ENCODE measurements at regions not wholly inside any gene's neighbourhood (a gene's known extent, or its start where the extent isn't known, plus 50 kb on each side); places are given as distances from the start of the nearest gene placed in this dataset.
"Not testable (repeated sequence)": the region's sequence is repeated elsewhere in the genome, so short reads cannot be mapped to it uniquely, and the experiment has no call there.

DNA sequence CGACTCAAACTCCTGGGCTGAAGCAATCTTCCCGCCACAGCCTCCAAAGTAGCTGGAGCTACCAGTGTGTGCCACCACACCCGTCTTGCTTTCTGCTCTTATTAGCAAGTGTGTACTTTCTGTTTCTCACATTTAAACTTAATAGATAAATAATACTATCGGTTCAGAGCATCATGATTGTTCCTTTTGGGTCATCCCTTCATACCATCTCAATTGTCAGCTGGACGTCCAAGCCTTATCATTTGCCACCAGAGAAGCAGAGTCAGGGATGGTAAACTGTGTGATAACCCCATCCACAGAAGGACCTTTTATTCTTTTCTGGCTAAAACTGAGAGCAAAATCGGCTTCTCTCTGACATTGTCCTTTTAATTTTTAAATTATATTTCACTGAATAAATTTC lies 279.8 kb upstream of the GOT2 start:
- no peak overlapping the region for H3K4me3 ChIP-seq (ENCODE audit: low read depth, low read length)
- DNase-seq (ENCODE audit: low read depth) = no peak
- TF ChIP-seq, protein P1, sequence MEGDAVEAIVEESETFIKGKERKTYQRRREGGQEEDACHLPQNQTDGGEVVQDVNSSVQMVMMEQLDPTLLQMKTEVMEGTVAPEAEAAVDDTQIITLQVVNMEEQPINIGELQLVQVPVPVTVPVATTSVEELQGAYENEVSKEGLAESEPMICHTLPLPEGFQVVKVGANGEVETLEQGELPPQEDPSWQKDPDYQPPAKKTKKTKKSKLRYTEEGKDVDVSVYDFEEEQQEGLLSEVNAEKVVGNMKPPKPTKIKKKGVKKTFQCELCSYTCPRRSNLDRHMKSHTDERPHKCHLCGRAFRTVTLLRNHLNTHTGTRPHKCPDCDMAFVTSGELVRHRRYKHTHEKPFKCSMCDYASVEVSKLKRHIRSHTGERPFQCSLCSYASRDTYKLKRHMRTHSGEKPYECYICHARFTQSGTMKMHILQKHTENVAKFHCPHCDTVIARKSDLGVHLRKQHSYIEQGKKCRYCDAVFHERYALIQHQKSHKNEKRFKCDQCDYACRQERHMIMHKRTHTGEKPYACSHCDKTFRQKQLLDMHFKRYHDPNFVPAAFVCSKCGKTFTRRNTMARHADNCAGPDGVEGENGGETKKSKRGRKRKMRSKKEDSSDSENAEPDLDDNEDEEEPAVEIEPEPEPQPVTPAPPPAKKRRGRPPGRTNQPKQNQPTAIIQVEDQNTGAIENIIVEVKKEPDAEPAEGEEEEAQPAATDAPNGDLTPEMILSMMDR (IDR thresholded peaks at IDR 0.05; ENCODE audit: insufficient read depth, low read depth, low read length) = no peak

- H3K4me3 ChIP-seq (ENCODE audit: low read depth, low read length) = no peak overlapping the region
- no peak for DNase-seq (ENCODE audit: low read depth)
- TF ChIP-seq, protein P1 (IDR thresholded peaks at IDR 0.05; ENCODE audit: insufficient read depth, low read depth, low read length) = no peak
Measured at GRCh38 chr16:58999762-59000161, 265.6 kb upstream of the GOT2 start.

GRCh38 chr16:58992755-58993154 lies 258.6 kb upstream of the GOT2 start:
- not testable (repeated sequence) for H3K4me3 ChIP-seq (ENCODE audit: low read depth, low read length); DNase-seq (ENCODE audit: low read depth)

DNA sequence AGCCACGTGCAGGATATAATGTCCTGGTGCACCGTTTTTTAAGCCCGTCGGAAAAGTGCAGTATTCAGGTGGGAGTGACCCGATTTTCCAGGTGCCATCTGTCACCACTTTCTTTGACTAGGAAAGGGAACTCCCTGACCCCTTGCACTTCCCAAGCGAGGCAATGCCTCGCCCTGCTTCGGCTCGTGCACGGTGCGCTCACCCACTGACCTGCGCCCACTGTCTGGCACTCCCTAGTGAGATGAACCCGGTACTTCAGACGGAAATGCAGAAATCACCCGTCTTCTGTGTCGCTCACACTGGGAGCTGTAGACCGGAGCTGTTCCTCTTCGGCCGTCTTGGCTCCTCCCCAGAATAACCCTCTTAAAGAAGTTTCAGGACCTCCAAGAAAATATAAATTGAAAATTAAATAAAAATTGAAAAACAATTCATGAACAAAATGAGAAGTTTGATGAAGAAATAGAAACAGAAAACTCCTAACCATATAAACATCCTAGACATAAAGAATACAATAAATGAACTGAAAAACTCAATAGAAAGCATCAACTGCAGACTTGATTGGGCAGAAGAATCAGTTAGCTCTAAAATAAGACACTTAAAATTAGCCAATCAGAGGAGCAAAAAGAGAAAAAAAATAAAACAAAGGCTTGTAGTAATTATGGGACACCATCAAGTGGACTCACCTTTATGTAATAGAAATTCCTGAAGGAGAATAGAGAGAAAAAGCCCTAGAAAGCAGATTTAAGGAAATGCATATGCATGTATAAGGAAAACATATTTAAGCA lies 249.3 kb upstream of the GOT2 start:
- not testable (repeated sequence) for H3K4me3 ChIP-seq (ENCODE audit: low read depth, low read length)

GRCh38 chr16:58970775-58971174 lies 236.7 kb upstream of the GOT2 start:
- no peak for DNase-seq (ENCODE audit: low read depth)
- TF ChIP-seq, protein P1 (IDR thresholded peaks at IDR 0.05; ENCODE audit: insufficient read depth, low read depth, low read length) = no peak
- H3K4me3 ChIP-seq (ENCODE audit: low read depth, low read length) = no peak overlapping the region

More for the DNA sequence above, 249.3 kb upstream of the GOT2 start:
- DNase-seq (ENCODE audit: low read depth) = not testable (repeated sequence)

DNA sequence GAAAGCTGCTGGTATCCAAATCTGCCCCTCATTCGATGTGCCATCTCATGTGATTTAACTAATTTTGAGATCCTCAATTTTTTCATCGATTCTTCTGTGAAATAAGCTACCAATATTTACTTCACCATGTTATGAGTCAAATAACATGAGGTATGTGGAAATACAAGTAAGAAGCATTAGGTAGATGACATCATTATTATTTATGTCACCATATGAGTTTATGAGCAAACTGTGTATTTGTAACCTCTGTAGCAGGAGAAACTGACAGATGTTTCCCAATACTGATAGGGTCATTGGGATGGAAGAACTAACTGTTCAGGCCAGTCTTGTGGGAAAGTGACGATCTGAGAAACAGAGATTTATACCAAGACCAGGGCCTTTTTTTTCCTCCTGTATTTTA lies 229.4 kb upstream of the GOT2 start:
- TF ChIP-seq, protein P1 (IDR thresholded peaks at IDR 0.05; ENCODE audit: insufficient read depth, low read depth, low read length) = no peak
- no peak overlapping the region for H3K4me3 ChIP-seq (ENCODE audit: low read depth, low read length)
- DNase-seq (ENCODE audit: low read depth) = no peak

- DNase-seq (ENCODE audit: low read depth) = no peak
- TF ChIP-seq, protein P1 (IDR thresholded peaks at IDR 0.05; ENCODE audit: insufficient read depth, low read depth, low read length) = no peak
- H3K4me3 ChIP-seq (ENCODE audit: low read depth, low read length) = no peak overlapping the region
Measured at GRCh38 chr16:58962811-58963210, 228.7 kb upstream of the GOT2 start.

DNA sequence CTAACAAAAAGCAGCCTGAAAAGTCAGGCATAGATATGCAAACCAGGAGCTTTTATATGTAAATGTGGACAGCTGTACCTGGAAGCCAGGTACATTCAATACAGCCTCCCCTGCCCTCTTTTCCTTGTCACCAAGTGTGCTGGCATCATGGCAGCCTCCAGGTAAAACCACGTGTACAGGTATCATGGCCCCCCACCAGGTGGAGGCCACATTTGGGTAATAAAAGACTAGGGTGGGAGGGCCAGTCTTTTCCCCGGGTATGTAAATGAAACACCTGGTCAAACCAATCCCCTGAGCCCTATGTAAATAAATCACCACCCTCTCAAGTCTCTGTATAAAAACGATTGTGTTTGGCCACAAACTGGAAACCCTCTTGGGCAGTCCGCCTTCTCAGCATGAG lies 226.4 kb upstream of the GOT2 start:
- H3K4me3 ChIP-seq (ENCODE audit: low read depth, low read length) = no peak overlapping the region
- DNase-seq (ENCODE audit: low read depth) = no peak

More for the DNA sequence above, 226.4 kb upstream of the GOT2 start:
- TF ChIP-seq, protein P1 (IDR thresholded peaks at IDR 0.05; ENCODE audit: insufficient read depth, low read depth, low read length) = no peak

Data from fibroblast of villous mesenchyme (primary cell).